ENCODE measurements at regions not wholly inside any gene's neighbourhood (a gene's known extent, or its start where the extent isn't known, plus 50 kb on each side); places are given as distances from the start of the nearest gene placed in this dataset.
"Not testable (repeated sequence)": the region's sequence is repeated elsewhere in the genome, so short reads cannot be mapped to it uniquely, and the experiment has no call there.

- DNase-seq (ENCODE audit: low spot score), result no peak
Observed at GRCh38 chr9:117938896-117939295, 234.7 kb downstream of the TLR4 start.

- not testable (repeated sequence) for DNase-seq (ENCODE audit: low spot score)
Observed at GRCh38 chr9:117944750-117945149, 240.5 kb downstream of the TLR4 start.

GRCh38 chr9:117945286-117945685 is 241.1 kb downstream of the TLR4 start:
- no peak for DNase-seq (ENCODE audit: low spot score)

- DNase-seq (ENCODE audit: low spot score), result no peak
Observed at GRCh38 chr9:117951127-117951526, 246.9 kb downstream of the TLR4 start.

- no peak for DNase-seq (ENCODE audit: low spot score)
Observed at GRCh38 chr9:117952581-117952980, 248.4 kb downstream of the TLR4 start.

- DNase-seq (ENCODE audit: low spot score), result no peak
Observed at GRCh38 chr9:117957267-117957666, 253.1 kb downstream of the TLR4 start.

GRCh38 chr9:117958726-117959125 is 254.5 kb downstream of the TLR4 start:
- no peak for DNase-seq (ENCODE audit: low spot score)

- no peak for DNase-seq (ENCODE audit: low spot score)
Observed at GRCh38 chr9:117963493-117964090, 259.4 kb downstream of the TLR4 start.

GRCh38 chr9:117970276-117971050 is 266.3 kb downstream of the TLR4 start:
- DNase-seq (ENCODE audit: low spot score), result no peak

- no peak for DNase-seq (ENCODE audit: low spot score)
Observed at GRCh38 chr9:117974108-117974507, 269.9 kb downstream of the TLR4 start.

GRCh38 chr9:117979914-117980313 is 275.7 kb downstream of the TLR4 start:
- no peak for DNase-seq (ENCODE audit: low spot score)

GRCh38 chr9:117987945-117988344 is 283.7 kb downstream of the TLR4 start:
- DNase-seq (ENCODE audit: low spot score), result no peak

- DNase-seq (ENCODE audit: low spot score), result no peak
Observed at GRCh38 chr9:117992006-117992405, 287.8 kb downstream of the TLR4 start.

- no peak for DNase-seq (ENCODE audit: low spot score)
Observed at GRCh38 chr9:118000581-118000980, 296.4 kb downstream of the TLR4 start.

GRCh38 chr9:118003240-118003639 is 299.0 kb downstream of the TLR4 start:
- DNase-seq (ENCODE audit: low spot score), result no peak

- no peak for DNase-seq (ENCODE audit: low spot score)
Observed at GRCh38 chr9:118008246-118008645, 304.0 kb downstream of the TLR4 start.

GRCh38 chr9:118009614-118010013 is 305.4 kb downstream of the TLR4 start:
- DNase-seq (ENCODE audit: low spot score), result no peak

GRCh38 chr9:118017607-118018122 is 313.5 kb downstream of the TLR4 start:
- no peak for DNase-seq (ENCODE audit: low spot score)

GRCh38 chr9:118023644-118024043 is 319.4 kb downstream of the TLR4 start:
- no peak for DNase-seq (ENCODE audit: low spot score)

- DNase-seq (ENCODE audit: low spot score), result no peak
Observed at GRCh38 chr9:118028225-118028624, 324.0 kb downstream of the TLR4 start.

- DNase-seq (ENCODE audit: low spot score), result no peak
Observed at GRCh38 chr9:118029425-118029824, 325.2 kb downstream of the TLR4 start.

GRCh38 chr9:118034701-118035100 is 330.5 kb downstream of the TLR4 start:
- no peak for DNase-seq (ENCODE audit: low spot score)

- DNase-seq (ENCODE audit: low spot score), result no peak
Observed at GRCh38 chr9:118038713-118039112, 334.5 kb downstream of the TLR4 start.

GRCh38 chr9:118058227-118058626 is 354.0 kb downstream of the TLR4 start:
- no peak for DNase-seq (ENCODE audit: low spot score)

Measured in D341Med (cell line).